ENCODE measurements at regions not wholly inside any gene's neighbourhood (a gene's known extent, or its start where the extent isn't known, plus 50 kb on each side); places are given as distances from the start of the nearest gene placed in this dataset.
"Not testable (repeated sequence)": the region's sequence is repeated elsewhere in the genome, so short reads cannot be mapped to it uniquely, and the experiment has no call there.

DNA sequence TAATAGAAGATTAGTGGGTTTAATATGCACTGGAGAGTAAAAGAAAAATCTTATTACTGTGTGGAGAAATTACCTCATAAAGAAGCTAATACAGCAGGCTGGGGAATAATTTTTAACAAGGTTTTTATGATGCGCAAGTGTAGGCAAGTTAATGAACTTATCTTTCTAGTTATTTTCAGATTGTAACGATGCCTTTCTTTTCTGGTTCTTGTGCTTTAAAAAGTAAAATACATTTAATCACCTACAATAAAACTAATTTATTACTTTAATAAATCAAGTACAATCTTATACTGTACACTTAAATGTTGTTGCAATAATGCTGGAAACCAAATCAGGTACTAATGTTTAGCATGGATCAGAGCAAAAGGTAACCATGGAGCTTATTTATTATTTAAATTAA, 266.6 kb downstream of the ZIC1 start:
- DNase-seq: no peak

DNA sequence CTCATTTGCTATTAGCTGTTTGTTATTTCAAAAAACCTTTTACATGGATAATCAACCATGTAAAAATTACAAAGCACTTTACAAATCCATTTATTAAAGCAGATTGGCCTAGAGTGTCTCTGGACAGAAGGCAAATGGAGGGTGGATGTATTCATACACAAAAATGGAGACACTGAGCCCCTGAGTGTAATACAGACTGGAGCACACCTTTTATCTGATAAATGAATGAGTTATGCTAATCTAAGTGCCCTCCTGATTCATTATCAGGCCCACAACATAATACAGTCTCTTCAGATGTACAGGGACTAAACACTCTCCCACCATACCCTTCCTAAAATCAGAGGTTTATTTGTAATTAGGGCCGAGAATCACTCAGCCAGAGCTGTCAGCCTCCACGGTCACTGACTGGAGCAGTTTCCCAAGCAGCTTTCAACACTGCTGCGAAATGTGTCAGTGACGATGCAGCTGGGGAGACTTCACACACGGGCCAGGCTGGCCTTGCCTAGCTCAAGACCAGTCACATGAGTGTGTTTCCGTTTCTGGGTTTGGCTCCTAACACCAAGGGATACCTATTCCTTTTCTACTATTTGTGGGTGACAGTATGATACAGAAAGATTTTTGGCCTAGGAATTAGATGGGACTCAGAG, 271.8 kb downstream of the ZIC1 start:
- DNase-seq: no peak

DNA sequence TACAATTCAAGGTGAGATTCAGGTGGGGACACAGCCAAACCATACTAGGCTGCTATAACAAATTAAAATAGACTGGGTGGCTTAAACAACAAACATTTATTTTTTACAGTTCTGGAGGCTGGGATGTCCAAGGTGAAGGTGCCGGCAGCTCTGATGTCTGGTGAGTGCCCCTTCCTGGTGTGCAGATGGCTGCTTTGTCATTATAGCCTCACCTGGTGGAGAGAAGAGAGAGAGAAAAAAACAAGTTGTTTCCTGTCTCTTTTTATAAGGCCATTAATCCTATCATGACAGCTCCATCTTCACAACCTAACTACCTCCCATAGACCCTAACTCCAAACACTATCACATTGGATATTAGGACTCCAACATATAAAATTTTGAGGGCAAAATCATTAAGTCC, 279.7 kb downstream of the ZIC1 start:
- DNase-seq: no peak

DNA sequence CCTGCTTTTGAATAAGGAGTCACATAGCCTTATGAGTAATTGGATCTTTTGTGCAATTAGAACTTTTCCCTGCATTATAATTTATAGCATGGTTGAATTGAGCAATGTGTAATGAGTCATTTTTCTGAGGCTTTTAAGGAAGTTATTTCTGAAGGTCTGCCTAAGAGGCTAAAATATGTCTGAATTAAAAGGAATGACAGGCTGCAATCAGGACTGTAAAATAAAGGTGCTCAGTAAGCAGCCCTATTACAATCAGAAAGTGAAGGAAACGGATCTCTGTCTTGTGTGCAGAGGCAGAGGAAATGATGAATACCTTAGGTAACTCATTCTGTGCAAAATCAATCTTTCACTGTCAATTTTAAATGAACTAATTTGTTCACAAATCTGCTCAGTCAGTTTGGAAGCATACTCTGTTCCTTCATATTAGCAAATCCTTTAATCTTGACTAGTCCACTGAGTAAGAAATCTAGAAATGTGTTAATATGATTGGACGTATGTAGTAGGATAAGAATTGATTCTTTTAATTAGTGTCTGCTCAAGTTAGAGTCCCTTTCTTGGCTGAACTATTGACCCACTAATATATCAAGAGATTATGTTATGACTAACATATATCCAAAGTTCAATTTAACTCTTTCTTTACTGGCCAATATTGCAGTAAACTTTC, 290.1 kb downstream of the ZIC1 start:
- no peak for DNase-seq

DNA sequence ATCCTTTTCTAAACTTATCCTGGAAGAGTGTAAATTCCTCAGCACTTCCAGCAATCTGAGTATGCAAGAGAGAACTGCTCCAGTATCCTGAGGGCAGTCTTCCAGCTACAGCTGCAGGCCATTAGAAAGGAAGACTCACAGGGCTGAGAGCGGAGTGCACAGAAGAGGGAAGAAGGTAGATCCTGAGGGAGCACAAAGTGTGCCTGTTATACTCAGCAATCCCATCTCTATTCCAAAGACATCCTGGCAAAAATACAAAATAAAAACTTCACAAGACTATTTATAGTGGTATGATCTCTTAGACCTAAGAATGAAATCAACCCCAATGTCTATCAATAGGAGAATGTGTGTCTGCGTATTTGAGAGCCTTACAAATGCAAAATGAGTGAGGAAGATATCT, 292.0 kb downstream of the ZIC1 start:
- DNase-seq: no peak

DNA sequence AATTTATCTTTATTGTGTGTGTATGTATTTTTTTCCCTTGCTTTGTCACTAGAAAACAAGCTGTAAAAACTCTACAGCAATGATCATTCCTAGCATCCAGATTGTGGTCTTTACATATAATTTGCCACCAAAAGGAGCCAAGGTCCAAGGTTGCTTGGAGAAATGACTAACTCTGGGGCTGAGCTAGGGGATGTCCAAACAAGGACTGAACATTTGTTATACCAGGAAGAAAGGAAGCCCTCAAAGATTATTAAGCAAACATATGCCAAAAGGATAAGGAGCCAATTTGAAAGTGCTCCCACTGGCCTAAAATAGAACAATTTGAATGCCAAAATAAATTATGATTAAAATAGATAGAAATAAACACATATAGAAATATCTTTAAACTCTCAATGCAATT, 293.3 kb downstream of the ZIC1 start:
- DNase-seq: no peak

DNA sequence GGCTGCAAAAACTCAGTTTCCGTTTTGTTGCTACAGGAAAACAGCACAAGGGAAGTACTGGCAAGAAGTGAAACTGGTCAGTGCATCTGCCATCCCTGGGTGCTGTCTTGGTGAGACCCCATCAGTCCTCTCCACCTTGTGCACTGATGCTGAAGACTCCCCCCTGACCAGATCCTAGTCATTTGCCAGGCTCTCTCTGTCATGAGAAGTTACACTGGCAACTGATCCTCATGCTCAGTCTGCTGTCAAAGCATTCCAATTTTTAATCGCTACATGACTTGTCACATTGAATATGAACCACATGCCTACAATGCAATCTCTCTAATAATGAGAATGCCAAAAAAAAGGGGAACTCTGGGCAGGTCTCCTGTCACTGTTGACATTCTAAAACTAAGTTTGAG, 296.5 kb downstream of the ZIC1 start:
- no peak for DNase-seq

DNA sequence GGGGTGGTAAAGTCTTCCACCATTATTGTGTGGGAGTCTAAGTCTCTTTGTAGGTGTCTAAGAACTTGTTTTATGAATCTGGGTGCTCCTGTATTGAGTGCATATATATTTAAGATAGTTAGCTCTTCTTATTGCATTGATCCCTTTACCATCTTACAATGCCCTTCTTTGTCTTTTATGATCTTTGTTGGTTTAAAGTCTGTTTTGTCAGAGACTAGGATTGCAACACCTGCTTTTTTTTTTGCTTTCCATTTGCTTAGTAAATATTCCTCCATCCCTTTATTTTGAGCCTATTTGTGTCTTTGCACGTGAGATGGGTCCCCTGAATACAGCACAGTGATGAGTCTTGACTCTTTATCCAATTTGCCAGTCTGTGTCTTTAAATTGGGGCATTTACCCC, 301.6 kb downstream of the ZIC1 start:
- DNase-seq: not testable (repeated sequence)

DNA sequence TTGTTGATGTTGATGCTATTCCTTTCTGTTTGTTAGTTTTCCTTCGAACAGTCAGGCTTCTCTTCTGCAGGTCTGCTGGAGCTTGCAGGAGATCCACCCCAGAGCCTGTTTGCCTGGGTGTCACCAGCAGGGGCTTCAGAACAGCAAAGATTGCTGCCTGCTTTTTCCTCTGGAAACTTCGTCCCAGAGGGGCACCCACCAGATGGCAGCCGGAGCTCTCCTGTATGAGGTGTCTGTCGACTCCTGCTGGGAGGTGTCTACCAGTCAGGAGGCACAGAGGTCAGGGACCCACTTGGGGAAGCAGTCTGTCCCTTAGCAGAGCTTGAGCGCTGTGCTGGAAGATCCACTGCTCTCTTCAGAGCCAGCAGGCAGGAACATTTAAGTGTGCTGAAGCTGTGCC, 303.2 kb downstream of the ZIC1 start:
- no peak for DNase-seq

DNA sequence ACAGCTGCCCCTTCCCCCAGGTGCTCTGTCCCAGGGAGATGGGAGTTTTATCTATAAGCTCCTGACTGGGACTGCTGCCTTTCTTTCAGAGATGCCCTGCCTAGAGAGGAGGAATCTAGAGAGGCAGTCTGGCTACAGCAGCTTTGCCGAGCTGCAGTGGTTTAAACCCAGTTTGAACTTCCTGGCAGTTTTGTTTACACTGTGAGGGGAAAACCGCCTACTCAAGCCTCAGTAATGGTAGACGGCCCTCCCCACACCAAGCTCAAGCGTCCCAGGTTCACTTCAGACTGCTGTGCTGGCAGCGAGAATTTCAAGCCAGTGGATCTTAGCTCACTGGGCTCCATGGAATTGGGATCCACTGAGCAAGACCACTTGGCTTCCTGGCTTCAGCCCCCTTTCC, 303.6 kb downstream of the ZIC1 start:
- DNase-seq: not testable (repeated sequence)

DNA sequence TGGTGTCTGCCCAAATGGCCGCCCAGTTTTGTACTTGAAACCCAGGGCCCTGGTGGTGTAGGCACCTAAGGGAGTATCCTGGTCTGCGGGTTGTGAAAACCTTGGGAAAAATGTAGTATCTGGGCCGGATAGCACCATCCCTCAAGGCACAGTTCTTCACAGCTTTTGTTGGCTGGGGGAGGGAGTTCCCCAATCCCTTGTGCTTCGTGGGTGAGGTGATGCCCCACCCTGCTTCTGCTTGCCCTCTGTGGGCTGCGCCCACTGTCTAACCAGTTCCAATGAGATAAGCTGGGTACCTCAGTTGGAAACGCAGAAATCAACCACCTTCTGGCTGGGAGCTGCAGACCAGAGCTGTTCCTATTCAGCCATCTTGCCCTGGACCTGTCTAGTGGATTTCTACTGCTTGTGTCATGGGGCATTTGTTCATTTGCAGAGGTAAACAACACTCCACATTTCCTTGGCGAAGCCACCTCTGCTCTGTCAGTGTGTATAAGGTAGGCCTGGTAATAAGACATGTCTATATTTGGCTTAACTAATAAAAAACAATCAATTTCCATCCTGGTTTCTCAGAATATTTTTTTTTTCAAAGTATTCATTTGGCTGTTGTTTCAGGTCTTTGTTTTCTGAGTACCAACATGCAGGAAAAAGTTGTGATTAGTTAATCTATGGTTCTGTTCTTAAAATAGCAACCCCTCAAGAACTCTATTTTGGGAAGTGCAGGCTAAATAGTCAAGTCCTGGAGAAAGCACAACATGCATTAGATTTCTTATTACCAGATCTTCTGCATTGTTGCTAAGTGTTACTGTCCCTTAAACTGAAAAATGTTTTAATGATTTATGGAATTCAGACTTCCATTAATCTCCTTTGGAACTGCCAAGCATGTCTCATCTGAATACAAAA, 304.3 kb downstream of the ZIC1 start:
- DNase-seq: no peak

DNA sequence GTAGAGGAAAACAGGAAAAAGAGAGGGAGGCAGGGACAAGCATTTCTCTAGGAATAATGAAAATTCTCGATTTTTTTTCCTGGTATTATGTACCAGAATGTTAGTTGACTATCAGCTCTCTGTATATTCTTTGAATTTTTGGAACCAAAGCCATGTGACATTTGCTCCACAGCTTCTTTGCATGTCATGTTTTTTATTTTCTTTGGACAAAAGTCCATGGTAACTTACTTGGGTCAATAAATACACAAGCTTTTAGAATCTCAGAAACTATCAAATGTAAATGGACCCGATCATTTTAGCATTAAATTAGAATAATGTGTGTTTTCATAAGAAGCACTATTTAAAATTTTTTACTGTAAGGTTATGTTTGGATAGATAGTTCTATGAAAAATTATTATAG, 320.5 kb downstream of the ZIC1 start:
- no peak for DNase-seq

DNA sequence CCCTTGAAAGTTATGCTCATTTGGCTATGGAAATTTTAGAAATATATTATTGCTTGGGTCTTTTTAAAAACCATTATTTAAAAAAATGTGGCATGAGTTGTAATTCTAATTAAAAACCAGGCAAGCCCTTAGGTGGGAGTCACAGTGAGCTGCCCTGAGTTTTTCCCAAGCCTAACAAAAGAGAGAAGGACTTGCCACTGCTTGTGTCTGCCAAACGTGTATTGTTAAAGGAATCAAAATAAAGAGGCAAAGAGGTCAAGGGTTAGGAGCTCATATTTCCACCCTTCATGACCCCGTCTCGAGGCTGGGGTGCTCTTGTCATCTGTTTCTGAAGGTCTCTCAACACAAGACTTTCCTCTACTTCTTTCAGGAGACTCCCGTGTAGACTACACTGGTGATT, 321.1 kb downstream of the ZIC1 start:
- DNase-seq: no peak

DNA sequence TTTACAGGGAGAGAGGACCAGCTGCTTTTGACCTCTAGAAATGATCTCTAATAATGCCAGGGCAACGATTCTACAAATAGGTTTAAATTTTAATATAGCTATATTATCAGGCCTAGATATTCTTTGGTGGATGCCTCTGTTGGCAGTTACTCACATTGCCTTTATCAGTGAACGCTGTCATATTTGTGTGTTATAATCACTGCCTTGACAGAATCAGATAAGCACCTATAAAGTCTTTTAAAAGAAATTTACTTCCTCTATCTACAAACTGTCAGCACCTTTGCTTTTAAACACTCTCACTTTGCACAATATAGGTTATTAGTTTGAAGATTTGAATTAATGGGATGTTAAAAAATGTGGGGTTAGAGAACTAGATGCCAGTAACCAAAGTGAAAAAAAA, 324.1 kb downstream of the ZIC1 start:
- DNase-seq: no peak

DNA sequence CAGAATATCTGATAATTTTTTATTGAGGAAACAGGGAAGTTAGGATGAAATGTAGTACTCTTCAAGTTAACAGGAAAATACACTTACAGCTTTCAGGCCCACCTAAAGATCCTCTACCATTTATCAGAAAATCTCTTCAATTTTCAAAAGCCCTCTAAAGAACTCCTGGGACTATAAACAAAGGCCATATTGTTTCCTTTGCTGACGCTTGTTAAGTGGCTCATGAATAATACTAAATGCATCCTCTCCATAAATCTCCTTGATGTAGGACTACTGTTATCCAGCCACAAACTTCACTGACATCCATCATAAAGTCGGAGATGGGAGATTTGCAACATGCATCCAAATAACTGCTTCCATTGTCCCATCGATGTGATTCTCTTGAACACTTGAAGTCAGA, 326.5 kb downstream of the ZIC1 start:
- DNase-seq: no peak

DNA sequence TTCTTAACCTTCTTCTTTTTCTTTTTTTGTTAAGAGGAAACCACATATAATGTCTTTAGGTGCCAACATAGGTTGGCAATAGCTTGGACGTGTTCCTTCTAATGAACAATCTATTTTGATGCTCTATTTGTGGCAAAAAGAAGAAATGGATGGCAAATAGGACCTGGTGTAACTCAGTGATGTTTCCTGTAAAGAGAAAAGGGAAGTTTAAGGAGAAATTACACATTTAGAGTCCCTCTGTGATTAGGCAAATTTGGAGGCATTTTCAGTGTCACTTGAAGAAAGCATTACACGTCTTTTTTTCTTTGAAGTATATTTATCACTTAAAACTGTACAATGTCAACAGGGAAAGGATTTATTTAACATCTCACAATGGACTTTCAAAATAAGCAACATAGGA, 327.1 kb downstream of the ZIC1 start:
- DNase-seq: no peak

DNA sequence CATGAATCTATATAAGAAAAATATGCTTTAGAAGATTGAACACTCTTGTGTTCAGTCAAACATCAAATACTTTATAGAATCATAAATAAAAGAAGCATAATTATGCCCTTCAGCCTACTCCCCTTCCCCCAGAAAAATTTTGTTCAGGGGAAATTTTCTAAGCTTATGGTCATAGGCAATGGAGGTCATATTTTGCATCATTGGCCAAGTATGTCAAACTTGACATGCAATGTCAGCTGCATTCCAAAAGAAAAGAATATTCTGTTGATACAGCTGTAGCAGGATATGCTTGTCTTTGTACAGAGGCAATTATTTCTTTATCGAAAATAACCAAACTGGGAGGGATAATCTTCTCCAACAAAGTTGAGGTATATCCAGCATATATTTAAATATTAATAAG, 328.2 kb downstream of the ZIC1 start:
- DNase-seq: no peak

DNA sequence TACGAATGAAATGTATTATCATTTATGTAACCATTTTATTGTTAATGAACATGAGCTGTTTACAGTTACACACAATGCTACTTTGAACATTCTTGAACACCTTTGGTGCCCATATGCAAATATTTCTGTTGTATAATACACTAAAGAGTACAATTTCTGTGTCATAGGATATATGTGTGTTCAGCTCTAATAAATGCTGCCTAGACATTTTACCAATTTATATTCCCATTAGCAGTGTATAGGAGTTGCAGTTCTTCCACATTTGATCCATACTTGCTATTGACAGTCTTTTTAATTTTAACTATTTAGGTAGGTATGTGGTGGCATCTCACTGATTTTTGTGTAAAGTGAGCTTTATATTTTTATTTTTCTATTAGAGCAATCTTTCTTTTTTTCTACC, 331.8 kb downstream of the ZIC1 start:
- no peak for DNase-seq

DNA sequence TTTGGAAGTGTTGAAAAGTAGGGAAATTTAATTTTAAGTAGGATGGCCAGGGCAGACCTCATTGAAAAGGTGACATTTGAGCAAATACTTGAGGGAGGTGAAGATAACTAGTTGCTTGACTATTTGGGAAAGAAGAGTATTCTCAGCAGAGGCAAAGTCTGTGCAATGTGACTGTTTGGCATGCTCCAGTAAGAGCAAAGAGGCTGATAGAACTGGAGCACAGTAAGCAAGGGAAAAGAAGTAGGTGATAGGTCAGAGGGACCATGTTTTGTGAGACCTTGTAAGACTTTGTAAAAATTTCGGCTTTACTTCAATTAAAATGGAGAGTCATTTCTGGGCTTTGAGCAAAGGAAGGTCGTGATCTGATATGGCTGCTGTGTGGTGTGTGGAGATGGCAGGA, 335.8 kb downstream of the ZIC1 start:
- DNase-seq: no peak

DNA sequence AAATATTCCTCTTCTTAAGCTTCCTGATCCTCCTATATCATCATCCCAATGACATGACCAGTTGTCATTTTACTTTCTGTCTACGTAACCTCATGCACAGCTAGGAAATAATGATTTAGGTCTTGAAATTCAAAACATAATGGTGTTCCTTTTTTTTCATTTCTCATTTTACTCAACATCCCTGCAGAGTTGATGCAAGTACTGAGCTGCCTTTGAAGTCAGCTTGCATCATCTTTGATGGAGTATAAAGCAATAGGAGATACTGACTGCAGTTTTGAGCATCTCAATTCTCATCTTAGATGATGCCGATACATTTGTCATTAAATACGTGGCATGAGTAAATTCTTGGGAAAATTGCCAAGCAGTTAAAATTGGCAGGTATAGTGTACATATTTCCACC, 346.1 kb downstream of the ZIC1 start:
- no peak for DNase-seq

DNA sequence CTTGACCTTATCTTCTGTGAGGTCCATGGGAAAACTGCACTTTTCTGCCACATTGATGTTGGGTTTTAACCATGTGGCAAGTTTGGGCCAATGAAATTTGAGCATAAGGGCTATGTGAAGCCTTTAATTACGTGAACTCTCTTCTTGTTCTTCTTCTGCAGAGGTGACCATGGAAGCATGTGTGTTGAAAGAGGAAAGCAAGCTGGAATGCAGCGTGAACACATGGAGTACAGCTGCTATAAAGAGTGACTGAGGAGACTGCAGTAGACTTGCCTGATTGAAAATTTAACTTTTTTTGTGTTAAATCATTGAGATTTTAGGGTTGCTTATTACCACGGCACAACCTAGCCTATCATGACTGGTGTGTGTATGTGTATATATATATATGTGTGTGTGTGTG, 347.3 kb downstream of the ZIC1 start:
- no peak for DNase-seq

DNA sequence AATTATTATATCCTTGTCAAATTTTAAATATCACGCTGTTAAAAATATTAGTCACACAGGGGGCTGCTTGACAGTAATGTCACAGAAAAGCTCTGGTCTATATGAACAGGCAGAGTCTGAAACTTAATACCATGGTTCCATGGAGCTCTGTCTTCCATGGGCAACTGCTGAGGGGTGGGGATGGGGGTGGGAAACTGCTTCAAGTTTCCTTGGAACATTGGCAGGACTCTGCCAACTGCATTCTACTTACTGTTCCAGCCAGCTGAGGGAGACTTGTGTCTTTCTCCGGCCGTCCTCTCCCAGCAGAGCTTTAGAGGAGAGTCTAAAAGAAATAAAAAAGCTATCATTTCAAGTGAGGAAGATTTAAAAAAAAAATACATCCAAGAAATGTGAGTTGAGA, 348.7 kb downstream of the ZIC1 start:
- no peak for DNase-seq

DNA sequence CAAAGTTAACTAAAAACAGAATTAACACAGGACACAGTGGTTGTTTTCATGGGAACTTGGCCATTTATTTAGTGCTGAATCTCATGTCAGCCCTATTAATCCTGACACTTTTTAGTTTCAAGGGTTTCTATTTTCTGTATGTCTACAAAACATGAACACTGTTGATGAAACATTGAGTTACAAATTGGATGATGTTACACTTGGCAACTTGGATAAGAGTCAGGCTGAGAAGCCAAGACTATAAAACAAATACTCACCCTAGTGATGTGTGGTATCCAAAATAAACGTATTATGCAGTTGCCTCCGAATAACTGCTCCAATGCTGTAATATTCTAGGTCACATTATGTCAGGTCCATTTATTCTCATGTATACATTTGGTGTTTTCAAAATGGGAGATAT, 349.6 kb downstream of the ZIC1 start:
- DNase-seq: no peak

DNA sequence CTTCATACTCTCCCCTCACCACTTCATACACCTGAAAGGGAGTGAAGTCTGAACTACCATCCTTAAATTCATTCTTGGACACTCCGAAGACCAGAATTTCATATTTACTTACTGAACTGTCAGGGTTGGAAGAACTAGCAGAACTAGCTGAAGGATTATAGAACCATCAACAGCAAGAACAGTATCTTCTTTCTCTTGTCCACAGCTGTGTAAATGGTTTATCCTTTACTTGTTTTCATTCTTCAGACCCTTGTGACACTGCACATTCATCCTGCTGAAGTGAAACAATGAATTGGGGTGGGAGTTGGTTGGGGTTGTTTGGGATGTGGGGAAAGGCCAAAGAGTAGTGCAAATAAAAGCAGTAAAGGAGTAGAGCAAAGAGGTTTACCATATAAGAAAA, 350.9 kb downstream of the ZIC1 start:
- no peak for DNase-seq
